Activated effector memory CD4-positive, alpha-beta T cell treated with Interleukin-2 at 50 U/mL for 16 hours (primary cell): ENCODE measurements at regions not wholly inside any gene's neighbourhood (a gene's known extent, or its start where the extent isn't known, plus 50 kb on each side); places are given as distances from the start of the nearest gene placed in this dataset.

Source experiments
- DNase-seq: peaks from one replicate; pipeline ENCODE4 v3.0.0-alpha.2; 2020

DNA sequence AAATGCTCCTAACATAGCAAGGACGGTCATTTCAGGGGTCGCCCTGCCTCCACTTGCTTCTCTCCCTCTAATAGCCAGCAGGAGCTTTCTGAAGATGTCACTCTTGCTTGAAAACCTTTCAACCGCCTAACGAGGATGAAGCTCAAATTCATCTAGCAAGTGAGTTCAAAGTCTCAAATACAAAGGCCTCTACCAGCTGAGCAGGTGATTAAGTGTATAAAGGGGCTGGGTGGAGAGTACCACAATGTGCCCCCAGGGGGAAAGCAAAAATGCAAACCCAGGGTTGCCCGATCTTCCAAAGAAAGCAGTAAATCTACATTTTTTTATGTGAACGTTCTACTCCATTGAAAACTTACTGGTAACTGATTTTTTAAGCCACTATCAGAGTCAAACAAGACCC lies 50.4 kb upstream of the GRIP2 start:
- DNase-seq: no peak

DNA sequence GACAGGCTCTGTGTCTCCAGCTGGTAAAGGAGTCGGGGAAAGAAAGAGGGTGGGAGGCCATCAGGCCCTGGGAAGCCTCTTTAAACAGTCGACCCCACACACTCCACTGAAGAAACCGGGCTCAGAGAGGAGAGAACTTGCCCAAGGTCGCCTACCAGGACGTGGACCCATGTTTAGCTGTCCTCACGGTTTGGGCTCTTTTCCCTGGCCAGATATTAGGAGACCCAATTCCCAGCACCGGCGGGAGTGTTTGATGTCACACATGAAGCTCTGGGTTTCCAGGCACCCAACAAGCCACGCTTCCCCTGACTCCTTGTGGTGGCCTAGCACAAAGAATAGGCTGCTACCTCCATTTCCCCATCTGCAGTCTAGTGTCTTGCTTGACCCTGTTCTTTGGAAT lies 52.2 kb upstream of the GRIP2 start:
- DNase-seq: no peak

DNA sequence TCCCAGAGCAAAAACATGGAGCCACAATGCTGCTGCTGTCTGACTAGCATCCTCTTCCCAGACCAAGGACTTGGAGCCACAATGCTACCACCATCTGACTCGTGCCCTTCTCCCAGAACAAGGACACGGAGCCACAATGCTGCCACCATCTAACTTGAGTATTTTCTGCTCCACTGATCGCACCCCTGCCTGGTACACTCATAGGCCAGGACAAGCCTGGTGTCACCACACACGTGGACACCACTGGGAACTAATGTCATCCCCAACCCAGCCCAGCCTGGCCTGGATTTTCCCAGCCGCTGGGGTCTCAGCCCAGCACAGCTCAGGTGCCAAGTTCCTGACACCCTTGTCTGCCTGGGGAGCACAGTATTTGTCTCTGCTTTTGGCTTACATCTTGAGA lies 52.7 kb upstream of the GRIP2 start:
- no peak for DNase-seq

DNA sequence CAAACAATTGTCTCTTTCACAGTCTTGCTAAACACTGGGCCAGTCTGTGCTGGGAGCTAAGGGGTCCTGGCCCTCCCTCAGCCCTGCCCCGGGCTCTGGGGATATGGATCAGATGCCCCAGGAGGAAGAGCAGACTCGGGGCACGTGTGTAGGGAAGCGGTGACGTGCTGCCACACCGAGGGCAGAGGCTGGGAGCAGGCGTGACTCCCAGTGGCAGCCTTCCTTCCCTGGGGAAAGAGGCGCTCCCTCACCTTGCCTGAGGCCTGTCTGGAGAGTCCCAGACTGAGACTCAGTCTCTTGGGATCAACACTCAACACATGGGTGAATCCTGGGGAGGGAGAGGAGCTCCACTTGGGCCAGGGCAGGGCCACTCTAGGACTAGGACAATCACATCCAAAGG lies 54.1 kb upstream of the GRIP2 start:
- DNase-seq: no peak

DNA sequence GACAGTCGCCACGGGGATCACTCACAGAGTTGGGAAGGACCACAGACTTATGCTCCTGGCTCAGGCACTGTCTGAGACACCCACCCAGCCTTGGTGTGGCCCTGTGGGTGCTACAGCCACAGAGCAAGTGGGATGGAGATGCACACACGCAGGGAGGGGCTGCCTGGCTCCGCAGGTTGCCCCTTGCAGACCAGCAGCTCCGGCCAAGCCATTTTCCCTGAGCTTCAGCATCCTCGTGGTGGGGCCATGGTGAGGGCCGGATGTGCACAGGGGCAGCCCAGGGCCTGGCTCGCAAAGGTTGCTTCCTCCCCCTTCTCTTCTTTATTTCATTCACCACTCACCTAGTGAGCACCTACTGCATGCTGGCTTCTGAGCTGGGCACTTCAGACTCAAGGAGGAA lies 55.4 kb upstream of the GRIP2 start:
- DNase-seq: no peak

DNA sequence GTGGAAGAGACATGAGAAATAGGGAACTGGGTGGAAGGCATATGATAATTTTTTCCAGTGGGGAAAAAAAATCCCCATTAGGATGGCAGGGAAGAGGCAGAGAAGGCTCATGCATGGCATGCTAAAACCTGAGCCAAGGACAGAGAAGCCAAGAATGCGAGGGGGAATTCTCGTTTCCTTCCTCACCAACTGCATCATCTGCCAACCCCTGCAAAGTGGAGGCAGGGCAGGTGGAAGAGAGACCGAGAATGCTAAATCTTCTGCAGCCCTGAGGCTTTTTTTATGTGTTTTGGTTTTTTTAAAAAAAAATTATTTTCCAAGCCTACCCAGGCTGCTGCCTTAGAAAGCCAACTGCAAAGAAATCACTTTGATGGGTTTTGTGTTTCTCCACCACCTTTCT lies 54.3 kb upstream of the CCDC174 start:
- DNase-seq: no peak

DNA sequence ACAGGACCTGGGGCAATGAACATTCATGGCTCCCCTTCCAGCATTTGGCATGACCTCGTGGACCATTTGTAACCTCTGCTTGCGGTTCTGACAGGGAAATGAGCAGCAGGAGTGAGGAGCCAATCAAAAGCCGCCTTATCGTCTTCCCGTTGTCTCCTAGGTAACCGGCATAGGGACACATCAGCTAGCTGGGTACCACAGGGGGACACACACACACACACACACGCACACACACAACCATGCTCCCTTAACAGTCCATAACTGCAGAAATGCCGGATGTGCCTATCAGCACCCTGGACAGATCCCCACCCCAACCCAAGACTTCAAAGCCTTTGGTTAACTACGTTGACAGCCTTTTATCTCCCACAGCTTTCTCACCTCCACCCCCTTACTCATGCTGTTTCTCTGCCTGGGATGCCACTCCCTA lies 53.4 kb upstream of the CCDC174 start:
- DNase-seq: peak; percentile 4

DNA sequence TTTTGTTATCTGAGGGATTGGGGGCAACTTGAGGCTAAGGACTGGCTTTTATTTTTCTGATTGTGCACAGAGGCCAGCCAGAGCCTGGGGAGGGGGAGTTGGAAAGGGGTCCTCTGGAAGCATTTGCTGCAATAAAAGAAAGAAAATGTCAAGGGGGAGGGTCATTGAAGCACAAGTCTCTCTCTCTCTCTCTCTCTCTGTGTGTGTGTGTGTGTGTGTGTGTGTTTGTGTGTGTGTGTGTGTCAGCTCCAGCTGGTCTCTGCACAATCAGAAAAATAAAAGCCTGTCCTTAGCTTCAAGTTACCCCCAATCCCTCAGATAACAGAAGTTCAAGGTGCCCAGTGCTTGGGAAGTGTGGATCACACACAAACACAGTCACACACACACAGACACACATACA lies 52.1 kb upstream of the CCDC174 start:
- no peak for DNase-seq

DNA sequence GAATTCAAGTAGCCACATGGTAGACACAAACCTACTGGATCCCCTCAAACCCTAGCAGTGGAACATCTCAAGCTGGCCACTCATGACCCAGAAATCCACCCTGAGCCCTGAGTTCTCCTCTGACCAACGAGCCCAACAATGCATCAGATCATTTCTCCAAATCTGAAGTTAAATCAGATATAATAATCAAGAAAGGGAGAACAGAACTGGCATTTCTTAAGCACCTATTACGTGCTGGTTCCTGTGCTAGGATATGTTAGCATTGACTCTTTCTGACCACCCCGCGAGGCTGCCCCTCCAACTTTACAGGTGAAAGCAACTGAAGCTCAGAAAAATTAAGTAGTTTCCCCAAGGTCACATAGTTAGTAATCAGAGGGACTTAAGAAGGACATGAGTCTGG lies 51.5 kb upstream of the CCDC174 start:
- DNase-seq: no peak

DNA sequence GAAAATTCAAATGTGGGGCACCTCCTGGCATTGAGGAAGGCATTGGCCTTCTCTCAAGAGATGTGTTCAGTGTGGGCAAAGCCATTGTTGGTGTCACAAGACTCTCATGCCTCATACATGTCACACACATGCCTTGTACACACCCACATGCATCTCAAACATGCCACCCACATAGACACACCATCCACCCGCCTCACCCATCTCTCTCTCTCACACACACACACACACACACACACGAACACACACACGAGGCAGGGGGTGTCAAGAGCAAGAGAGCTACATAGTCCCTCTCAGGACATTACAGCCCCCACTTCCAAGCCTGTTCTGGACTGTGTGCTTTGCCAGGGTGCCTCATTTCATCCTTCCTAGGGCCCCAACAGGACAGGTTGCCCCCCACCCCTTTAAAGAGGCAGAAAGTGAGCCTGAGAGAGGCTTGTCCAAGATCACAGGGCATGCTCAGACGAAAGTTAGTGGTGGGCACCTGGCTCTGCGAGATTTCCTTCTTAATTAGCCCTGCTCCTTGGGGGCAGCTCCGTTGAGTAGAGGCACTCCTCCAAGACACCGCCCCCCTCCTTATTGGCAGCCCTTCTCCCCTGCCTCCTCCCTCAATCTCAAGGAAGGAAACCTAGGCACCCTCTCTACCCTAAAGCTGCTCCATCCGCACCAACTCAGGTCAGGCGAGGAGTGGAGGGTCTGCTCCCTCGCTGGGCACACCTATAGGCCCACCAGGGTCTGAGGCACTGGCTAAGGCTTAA lies 50.5 kb upstream of the CCDC174 start:
- no peak for DNase-seq

DNA sequence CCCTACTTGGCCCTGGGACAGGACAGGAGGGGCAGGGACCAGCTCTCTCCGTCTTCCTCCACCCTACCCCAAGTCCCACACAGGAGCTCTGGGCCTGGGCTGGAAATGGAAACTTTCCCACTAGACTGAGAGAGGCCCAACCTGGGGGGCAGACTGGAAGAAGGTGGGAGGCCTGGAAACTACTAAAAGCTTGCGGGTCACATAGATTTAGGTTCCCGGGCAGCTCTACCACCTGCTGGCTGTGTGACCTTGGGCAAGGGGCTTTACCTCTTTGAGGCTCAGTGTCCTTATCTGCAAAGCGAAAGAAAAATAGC lies 49.9 kb upstream of the CCDC174 start:
- DNase-seq: no peak
